Hepatocyte (in vitro differentiated cells): ENCODE measurements at regions not wholly inside any gene's neighbourhood (a gene's known extent, or its start where the extent isn't known, plus 50 kb on each side); places are given as distances from the start of the nearest gene placed in this dataset.

ENCODE experiments used
- CTCF ChIP-seq: fragments of 200-600 bp; sonication (generic); IDR thresholded peaks from 2 replicates; pipeline ENCODE4 v1.5.1; 2016; ENCODE audit warnings: antibody characterized with exemption, mild to moderate bottlenecking; ENCODE audit not compliant: poor library complexity
- EZH2 ChIP-seq: fragments of 200-600 bp; sonication (generic); IDR thresholded peaks from 2 replicates; pipeline ENCODE4 v1.6.1; 2016; ENCODE audit warnings: antibody characterized with exemption, mild to moderate bottlenecking, borderline replicate concordance
- EZH2phosphoT487 ChIP-seq: fragments of 200-600 bp; sonication (generic); IDR thresholded peaks from one replicate; pipeline ENCODE4 v1.6.1; 2018; ENCODE audit warnings: antibody characterized with exemption, mild to moderate bottlenecking, low read depth, moderate library complexity; ENCODE audit not compliant: unreplicated experiment, severe bottlenecking

- TF ChIP-seq CTCF: no peak
- TF ChIP-seq EZH2: no peak
- no peak for TF ChIP-seq EZH2phosphoT487
Measured at GRCh38 chr3:81929697-81930096, 168.3 kb upstream of the GBE1 start.
